ENCODE measurements at regions not wholly inside any gene's neighbourhood (a gene's known extent, or its start where the extent isn't known, plus 50 kb on each side); places are given as distances from the start of the nearest gene placed in this dataset.
"Not testable (repeated sequence)": the region's sequence is repeated elsewhere in the genome, so short reads cannot be mapped to it uniquely, and the experiment has no call there.

GRCh38 chr1:173257805-173258204 lies 50.7 kb upstream of the TNFSF4 start:
- no peak for DNase-seq (ENCODE audit: low read depth in 2 of 2)

GRCh38 chr1:173258479-173259264 lies 51.5 kb upstream of the TNFSF4 start:
- DNase-seq (ENCODE audit: low read depth in 2 of 2), result no peak

GRCh38 chr1:173260329-173260728 lies 53.2 kb upstream of the TNFSF4 start:
- DNase-seq (ENCODE audit: low read depth in 2 of 2), result not testable (repeated sequence)

GRCh38 chr1:173266841-173267240 lies 59.7 kb upstream of the TNFSF4 start:
- no peak for DNase-seq (ENCODE audit: low read depth in 2 of 2)

GRCh38 chr1:173267453-173267945 lies 60.4 kb upstream of the TNFSF4 start:
- DNase-seq (ENCODE audit: low read depth in 2 of 2), result no peak

- DNase-seq (ENCODE audit: low read depth in 2 of 2), result no peak
These were observed 61.1 kb upstream of the TNFSF4 start for GRCh38 chr1:173268261-173268660.

- no peak for DNase-seq (ENCODE audit: low read depth in 2 of 2)
These were observed 61.7 kb upstream of the TNFSF4 start for GRCh38 chr1:173268786-173269277.

- DNase-seq (ENCODE audit: low read depth in 2 of 2), result no peak
These were observed 62.5 kb upstream of the TNFSF4 start for GRCh38 chr1:173269490-173270230.

- DNase-seq (ENCODE audit: low read depth in 2 of 2), result no peak
These were observed 63.1 kb upstream of the TNFSF4 start for GRCh38 chr1:173270243-173270642.

- DNase-seq (ENCODE audit: low read depth in 2 of 2), result not testable (repeated sequence)
These were observed 63.9 kb upstream of the TNFSF4 start for GRCh38 chr1:173271021-173271420.

- no peak for DNase-seq (ENCODE audit: low read depth in 2 of 2)
These were observed 68.4 kb upstream of the TNFSF4 start for GRCh38 chr1:173275496-173275895.

GRCh38 chr1:173276922-173277800 lies 70.0 kb upstream of the TNFSF4 start:
- no peak for DNase-seq (ENCODE audit: low read depth in 2 of 2)

- no peak for DNase-seq (ENCODE audit: low read depth in 2 of 2)
These were observed 73.9 kb upstream of the TNFSF4 start for GRCh38 chr1:173280899-173281660.

GRCh38 chr1:173285048-173285447 lies 77.9 kb upstream of the TNFSF4 start:
- no peak for DNase-seq (ENCODE audit: low read depth in 2 of 2)

- DNase-seq (ENCODE audit: low read depth in 2 of 2), result no peak
These were observed 80.7 kb upstream of the TNFSF4 start for GRCh38 chr1:173287785-173288184.

GRCh38 chr1:173293756-173294155 lies 86.6 kb upstream of the TNFSF4 start:
- no peak for DNase-seq (ENCODE audit: low read depth in 2 of 2)

- no peak for DNase-seq (ENCODE audit: low read depth in 2 of 2)
These were observed 87.7 kb upstream of the TNFSF4 start for GRCh38 chr1:173294843-173295242.

- DNase-seq (ENCODE audit: low read depth in 2 of 2), result no peak
These were observed 88.3 kb upstream of the TNFSF4 start for GRCh38 chr1:173295391-173295790.

- DNase-seq (ENCODE audit: low read depth in 2 of 2), result no peak
These were observed 88.9 kb upstream of the TNFSF4 start for GRCh38 chr1:173295995-173296394.

GRCh38 chr1:173297798-173298391 lies 90.8 kb upstream of the TNFSF4 start:
- peak; percentile 30 to 52 for DNase-seq (ENCODE audit: low read depth in 2 of 2)

Measured in stimulated activated CD8-positive, alpha-beta memory T cell treated with anti-CD3 and anti-CD28 coated beads, Interleukin-15, amount 100 ng/mL, for 48 hours (primary cell).